ENCODE measurements at regions not wholly inside any gene's neighbourhood (a gene's known extent, or its start where the extent isn't known, plus 50 kb on each side); places are given as distances from the start of the nearest gene placed in this dataset.

DNA sequence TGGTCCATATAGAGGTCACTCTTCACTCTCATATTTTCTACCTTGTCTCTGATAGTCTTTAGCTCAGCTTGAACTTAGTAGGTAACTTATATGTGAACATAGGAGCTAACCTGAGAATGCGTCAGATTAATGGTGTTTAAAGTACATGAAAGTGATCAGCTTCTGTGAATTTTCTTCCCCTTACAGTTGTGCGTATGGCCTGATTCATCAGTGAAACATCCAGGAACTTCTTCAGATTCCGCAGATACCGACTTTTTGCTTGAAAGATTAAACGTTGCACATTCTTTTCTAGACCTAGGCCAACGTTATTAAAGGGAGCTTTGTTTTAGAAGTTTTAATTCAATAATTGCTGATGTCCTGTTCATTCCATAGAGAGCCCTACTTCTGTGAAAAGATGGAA lies 1945.1 kb upstream of the SEL1L start:
- no peak for DNase-seq

DNA sequence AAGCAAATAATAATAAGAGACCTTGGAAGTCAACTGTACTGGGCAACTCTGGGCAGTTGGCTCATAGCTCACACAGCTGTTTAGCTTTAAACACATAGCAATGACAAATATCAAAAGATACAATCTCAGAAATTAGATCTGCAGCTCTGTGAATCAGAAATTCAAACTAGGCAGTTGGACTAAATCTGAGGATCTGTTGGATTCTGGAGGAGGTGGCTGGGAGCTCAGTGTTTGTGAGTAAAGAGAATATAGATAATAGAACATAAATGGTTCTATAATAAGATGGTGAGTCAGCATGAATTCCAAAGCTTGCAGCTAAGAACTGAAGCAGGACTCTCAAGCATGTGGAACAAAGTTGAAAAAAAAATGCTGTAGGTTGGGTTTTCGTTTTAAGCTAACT lies 1949.4 kb upstream of the SEL1L start:
- DNase-seq, result no peak

DNA sequence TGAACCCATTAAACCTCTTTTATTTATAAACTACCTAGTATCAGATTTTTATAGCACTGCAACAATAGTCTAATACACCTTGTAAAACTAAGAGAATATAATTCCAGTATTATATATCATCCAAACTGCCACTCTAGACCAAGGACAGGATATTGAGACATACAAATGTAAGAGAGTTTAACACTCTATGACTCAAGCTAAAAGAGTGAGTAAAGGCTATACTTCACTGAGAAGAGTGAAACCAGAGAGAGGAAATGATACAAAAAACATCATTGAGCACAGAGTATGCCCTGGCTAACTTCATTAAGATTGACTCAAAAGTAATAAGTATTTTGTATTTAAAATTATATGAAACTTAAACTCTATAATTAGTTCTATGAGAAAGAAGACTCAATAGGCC lies 1951.9 kb upstream of the SEL1L start:
- DNase-seq, result no peak

DNA sequence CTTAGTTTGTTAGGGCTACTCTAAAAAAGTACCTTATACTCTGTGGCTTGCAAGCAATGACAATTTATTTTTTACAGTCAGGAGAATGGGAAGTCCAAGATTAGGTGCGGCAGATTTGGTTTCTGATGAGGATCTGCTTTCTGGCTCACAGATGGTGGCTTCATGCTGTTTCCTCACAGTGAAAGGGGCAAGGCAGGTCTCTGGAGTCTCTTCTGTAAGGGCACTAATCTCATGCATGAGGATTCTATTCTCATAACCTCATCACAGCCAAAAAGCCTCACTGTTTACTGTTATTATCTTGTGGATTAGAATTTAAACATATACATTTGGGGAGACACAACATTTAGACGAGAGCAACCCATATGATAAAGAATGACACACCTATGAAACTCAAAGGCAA lies 1957.4 kb upstream of the SEL1L start:
- DNase-seq, result no peak

DNA sequence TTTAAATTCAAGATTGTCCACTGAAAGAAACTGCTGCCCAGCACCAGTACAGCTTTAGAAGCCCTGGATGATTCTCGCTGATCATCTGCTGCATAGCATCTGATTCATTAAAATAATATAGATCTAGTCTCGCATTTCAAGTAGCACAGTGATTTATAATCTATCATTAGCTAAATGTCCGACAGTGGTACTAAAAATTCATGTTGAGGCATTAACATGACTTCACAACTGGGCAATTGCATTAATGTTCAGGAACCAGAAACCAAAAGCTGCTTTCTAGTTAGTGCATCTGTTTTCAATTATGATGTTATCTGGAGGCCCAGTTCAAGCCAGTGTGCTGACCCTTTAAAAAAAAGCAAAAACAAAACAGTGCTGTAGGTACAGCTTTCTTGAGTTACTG lies 1987.2 kb upstream of the SEL1L start:
- no peak for DNase-seq

DNA sequence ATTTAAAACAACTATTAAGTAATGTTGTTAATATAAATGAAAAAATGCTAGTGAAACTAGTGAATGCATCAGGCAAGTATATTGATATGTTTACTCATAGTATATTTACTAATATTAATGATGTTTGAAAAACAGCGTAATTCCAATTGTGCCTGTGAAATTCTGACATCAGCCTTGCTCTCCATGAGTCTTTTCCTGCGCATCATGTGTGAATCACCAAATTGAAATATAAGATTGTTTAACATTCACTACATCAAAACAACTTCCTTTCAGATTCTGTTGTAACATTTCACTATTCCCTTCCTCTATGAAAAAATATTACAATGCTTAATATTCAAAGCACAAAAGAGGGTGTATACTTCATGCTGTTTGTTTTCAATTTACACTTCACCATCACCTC lies 1995.9 kb upstream of the SEL1L start:
- no peak for DNase-seq

DNA sequence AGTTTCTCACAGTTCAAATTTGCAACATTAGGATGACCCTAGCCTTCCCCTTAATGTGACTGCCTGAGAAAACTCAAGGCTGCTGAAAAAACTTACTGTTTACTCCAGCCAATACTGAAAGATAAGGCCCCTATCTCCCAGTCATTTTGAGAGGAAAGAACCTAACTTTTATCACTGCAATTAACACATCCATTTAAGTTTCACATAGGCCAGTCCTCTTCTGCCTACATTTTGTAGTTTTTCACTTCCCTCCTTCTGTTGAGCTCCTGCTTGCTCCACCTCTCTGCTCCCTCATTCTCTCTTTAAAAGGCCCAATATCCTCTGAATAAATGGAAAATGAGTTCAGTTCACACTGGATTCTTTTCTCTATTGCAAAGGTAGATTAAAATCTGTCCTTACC lies 1996.2 kb upstream of the FLRT2 start:
- DNase-seq, result no peak

DNA sequence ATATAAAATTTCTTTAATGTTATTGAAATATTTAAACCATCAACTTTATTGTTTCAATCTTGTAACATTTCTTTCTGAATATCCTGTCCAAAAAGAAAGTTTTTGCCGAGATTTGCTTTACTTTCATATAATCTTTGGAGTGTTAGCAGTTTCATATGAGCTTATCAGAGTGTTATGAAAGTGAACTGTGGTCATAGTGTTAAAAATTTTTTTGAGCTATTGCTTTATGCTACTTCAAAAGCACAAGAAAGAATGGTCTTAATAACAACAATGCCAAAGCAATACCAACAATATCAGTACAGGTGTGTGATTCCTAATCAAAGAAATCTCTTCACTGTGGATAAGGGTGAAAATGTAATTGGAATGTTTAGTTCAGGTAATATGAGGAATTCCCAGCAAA lies 1994.9 kb upstream of the FLRT2 start:
- DNase-seq, result no peak

DNA sequence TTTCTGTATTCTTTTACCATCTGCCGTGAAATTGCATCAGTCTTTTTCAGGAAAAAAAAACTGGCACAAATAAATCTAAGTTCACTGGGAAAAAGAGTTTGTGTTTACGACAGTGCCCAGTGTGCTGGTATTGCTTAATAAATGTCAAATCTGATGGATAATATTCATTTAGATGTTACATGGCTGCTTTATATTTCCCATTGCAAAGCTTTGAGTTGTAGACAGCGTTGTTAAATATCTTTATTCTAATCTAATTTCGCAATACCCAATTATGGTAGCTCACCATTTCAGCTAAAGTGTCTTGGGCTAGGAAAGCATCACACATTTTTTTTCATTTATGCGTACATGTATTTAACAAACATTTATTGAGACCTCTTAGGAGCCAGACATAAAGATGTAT lies 1994.5 kb upstream of the FLRT2 start:
- no peak for DNase-seq

DNA sequence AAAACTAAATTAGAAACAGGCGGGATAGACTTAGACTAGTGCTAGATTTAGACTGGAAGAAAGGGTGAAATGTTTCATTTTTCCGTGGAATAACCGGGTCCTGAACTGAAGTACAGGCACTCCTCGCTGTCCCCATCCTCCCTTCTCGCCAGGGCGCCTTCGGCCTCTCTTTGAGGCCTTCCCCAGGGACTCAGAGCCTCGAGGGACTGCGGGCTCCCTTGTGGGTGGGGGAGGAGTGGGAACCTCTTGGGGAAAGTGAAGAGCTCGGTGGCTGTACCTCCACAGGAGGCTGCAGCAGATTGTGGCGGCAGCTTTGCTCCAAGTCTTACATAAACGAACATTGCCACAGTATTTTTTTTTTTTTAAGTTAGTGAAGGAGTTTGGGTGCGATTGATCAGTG lies 1988.8 kb upstream of the FLRT2 start:
- no peak for DNase-seq

DNA sequence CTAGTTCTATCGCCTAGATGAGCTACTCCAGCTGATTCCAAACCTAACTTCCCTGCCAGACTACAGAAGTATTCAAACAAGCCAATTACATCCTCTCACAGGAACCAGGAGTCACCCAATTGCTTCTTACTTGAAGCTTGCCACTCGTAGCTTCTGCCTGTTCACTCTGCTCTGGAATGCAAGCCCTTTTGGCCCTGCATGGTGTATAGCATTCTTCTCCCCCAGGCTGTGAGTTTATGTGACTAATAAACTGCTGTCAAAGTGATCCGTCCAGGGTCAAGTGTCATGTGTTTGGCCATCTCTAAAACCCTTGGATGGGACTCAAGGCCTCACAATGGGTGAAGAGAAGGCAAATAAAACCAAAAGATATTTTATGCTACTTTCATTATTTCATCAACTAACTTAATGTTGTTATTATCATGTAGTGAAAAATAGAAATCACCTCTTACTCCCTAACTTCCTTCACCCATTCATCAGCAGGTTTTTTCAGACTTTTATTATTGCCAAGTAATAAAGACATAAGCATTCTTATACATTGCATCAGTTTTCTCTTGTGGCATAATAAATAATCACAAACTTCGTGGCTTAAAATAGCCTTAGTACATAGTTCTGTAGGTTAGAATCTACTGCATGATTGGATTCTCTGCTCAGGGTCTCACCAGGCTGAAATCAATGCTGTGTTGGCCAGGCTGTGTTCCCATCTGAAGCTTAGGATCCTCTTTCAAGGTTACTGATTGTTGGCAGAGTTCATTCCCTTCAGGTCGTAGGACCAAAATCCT lies 1981.7 kb upstream of the FLRT2 start:
- no peak for DNase-seq

DNA sequence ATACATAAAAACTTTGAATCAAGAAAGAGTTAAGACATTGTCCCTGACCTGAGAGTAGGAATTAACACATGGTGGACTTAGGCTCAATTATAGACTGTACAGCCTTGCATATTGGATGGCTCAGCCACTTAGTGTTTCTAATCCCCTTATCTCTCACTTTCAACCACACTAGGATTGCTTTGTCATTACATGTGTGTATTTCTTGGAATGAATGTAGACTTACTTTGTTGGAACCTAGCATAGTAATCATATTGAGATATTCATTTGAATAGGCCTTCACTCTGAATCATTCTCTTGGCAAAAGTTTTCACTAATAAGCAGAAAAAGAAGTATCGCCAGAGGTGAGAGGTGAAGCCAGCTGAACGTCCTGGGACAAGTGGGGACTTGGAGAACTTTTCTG lies 1973.9 kb upstream of the FLRT2 start:
- no peak for DNase-seq

DNA sequence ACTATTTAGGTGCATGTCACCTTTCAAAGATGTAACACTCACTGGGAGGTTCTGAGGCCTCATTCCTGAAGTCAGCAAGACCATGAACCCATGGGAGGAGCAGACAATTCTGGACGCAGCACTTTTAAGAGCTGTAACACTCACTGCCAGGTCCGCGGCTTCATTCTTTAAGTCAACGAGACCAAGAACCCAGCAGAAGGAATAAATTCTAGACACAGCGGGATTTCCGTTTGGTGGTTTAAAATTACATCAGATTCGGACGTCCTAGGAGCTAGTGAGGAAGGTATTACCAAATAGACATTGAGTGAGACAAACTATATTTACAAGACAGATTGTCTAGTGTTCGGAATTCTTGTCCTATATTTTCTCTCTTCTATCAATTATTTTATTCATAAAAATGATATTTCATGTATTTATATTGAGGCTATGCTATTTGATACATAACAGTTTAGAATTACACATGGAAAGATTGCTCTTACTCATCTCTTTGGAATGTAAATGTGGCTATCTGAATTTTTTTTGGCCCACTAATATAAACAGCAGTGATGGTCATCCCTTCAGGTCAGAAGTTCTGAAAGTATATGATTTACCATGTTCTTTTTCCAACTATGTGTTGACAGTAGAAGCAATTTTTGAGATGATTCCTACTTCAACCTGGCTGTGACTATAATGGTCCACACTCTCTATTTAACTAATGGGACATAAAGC lies 1973.0 kb upstream of the FLRT2 start:
- no peak for DNase-seq

DNA sequence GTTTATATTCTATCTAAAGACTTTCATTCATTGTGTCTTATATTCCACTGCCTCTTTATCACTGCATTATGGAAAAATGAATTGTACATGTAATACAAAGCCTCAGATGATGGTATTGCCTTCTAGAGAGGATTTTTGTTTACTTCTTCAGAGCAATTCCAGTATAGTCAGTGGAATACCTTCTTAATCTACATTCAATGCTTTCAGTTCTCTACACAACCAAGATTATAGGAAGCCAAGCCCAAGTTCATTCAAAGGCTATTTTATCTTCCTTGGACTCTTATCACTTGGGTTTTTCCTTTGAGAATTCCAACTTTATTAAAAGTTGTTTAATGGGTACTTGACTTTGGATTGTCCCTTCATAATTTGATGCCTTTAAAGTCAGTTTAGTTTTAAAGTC lies 1971.0 kb upstream of the FLRT2 start:
- DNase-seq, result no peak

DNA sequence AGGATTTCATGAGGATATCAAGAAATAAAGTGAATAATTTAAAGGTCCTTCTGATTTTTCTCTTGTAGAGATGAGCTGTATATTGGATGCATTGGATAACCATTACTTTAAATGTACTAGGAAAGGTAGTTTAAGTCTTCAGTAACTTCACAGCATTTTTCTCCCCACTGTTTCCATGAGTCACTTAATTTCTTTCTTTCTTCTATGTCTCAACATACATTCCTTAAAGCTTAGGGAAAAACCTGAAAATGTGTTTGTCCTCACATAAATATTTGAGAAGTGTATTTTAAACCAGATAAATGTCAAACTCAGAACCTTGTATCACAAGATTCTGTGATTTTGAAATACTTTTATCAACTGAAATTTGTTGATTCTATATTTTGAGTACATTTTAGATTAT lies 1970.2 kb upstream of the FLRT2 start:
- DNase-seq, result no peak

DNA sequence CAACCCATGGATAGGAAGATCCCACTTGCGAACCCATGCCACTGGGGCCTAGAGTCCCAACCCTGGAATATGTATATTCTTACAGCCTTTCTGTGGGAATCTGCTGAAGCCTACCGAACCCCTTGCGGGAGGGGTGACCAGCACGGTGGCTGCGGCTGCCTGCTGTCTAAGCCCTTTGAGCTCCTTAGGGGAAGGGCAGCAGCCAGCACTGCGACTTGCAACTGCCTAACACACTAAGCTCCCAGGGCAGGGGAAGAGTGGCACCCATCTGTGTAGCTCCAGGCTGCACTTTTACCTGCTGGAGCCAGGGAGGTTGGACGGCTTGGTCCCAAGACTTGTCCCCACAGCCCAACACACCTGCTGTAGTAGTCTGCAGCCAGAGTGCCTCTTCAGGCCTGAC lies 1968.7 kb upstream of the FLRT2 start:
- DNase-seq, result no peak

DNA sequence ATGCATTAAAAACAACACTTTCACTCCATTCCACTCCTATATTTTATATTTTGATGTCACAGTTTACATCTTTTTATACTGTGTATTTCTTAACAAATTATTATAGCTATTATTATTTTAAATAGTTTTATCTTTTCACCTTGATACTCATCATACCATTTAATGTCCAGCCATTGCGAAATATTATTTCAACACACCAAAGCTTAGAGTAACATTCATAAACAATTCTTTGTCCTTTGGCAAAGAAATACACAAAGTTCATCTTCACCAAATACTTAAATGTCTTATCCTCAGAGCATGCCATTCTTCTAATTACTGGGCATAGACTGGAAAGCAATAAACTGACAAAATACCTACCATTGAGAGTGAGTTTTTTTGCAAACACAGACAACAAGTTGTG lies 1963.4 kb upstream of the FLRT2 start:
- no peak for DNase-seq

DNA sequence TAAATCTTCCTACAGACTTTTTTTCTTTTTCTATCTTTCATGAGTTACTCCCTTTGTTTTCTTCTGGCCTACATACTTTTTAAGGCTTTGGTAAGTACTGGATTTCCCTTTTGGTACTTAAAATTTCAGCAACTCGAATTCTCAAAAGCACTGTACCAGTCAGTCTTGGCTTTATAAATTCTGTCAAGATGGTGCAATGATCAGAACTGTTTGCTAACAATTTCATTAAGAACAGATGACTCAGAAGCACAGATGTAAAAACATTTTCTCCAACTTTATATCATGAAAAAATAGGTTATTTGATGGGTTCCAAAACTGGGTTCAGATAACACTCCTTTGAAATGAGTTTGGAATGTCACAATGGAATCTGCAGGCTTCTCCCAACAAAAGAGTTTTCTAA lies 1961.8 kb upstream of the FLRT2 start:
- no peak for DNase-seq

DNA sequence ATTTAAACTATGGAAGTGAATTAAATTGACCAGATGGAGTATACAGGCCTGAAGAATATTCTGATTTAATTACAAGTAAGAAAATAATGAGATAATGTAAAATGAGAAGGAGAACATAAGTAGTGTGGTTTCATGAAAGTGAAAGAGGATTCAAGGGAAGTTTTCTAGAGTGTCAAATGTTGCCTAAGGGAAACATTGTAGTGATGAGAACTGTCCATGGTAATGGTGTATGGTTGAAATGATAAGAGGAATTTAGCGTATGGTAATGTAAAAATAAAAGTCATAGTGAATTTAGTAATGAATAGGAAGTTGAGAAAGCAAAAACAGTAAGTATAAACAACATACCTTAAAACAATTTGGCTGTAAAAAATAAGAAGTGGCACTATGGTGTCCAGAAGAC lies 1954.6 kb upstream of the FLRT2 start:
- no peak for DNase-seq

DNA sequence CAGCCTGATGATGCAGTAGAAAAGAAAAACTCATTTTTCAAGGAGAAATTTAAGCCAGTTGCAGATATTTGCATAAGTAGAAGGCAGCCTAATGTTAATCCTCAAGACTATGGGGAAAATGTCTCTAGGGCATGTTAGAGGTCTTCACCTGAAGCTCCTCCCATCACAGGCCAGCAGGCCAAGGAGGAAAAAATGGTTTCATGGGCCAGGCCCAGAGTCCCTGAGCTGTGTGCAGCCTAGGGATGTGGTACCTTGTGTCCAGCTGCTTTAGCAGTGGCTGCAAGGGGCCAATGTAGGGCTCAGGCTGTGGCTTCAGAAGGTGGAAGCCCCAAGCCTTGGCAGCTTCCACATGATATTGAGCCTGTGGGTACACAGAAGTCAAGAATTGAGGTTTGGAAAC lies 1946.7 kb upstream of the FLRT2 start:
- no peak for DNase-seq

DNA sequence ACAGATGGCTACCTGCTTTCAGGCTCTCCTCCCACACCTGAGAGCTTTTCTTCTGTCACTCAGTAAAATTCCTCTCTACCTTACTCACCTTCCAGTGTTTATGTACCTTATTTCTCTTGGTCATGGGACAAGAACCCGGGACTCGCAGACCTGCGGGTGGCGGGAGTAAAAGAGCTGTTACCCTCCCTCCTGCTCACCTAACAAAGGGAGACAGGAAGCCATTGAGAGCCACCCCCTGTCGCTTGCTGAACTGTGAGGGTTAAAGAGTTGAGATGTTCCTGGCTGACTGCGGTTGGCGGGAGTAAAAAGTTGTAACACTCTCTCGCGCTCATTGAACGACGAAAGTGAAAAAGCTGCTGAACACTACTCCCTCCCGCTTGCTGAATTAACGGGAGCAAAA lies 1935.1 kb upstream of the FLRT2 start:
- no peak for DNase-seq

DNA sequence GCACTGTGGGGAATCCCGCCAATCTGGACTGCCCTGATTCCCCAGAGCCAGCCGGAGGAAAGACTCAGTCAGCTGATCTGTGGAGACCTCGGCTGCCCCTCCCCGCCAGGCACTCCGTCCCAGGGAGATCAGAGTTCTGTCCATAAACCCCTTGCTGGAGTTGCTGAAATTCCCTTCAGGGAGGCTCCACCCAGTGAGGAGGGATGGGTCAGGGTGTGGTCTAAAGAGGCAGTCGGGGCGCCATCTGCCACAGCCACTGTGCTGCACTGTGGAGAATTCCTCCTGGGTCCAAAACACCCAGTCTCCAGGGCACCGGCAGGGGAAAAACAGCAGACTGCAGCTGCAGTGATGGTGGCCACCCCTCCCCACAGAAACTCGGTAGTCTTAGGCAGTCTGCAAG lies 1922.3 kb upstream of the FLRT2 start:
- no peak for DNase-seq

DNA sequence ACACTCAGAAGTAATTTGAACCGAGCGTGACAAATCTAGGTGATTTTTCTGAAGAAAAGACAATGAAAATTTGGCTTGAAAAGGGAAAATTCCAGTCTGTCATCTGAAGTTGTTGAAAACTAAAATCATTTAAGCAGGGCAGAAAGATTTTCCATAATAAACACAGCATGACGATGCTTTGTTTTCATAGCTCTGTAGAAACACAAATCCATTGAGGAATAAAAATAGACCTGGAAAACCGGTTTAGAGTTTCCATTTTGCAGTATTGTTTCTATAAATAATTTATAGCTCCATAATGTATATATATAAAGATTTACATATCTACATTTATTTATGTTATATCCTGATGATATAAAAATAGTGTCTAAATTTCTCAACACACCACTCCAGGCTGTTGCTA lies 1918.5 kb upstream of the FLRT2 start:
- no peak for DNase-seq

DNA sequence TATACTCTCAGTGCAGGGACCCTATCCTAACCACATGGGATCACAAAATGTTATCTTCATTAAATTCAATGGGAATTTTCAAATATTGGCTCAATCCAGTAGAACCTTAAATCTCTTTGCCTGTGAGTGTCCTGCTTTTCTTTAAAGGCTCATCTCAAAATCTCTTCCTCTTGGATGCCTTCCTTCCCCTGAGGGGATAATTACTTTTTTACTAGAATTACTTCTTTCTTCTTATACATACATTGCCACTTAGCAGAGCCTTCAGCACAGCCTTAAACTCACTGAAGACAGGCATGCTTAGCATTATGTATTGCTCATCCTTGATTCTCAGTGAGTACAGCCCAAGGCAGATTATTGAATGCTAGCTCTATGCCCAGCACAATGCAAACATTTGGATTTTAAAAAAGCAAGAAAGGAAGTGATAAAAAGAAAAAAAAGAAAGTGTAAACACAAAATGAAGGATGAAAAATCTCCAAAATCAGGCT lies 1918.0 kb upstream of the FLRT2 start:
- no peak for DNase-seq
